Activated CD4-positive, alpha-beta memory T cell treated with anti-CD3 and anti-CD28 coated beads, Interleukin-2, amount 10 ng/mL, durations not matched to agents 7 days and 5 days (primary cell): ENCODE measurements at regions not wholly inside any gene's neighbourhood (a gene's known extent, or its start where the extent isn't known, plus 50 kb on each side); places are given as distances from the start of the nearest gene placed in this dataset.

Experiments
- CTCF ChIA-PET: fragments of 350-600 bp; sonication (Branson Sonifier 250); formaldehyde crosslinking; loops from one replicate; lab custom pipeline; 2021; ENCODE audit warnings: antibody characterized with exemption, inconsistent platforms; lab: Charles Lee
- POLR2A ChIA-PET: fragments of 350-600 bp; sonication (Branson Sonifier 250); formaldehyde crosslinking; loops from one replicate; lab custom pipeline; 2021; ENCODE audit warnings: antibody characterized with exemption; lab: Charles Lee
- DNase-seq: peaks from one replicate; pipeline ENCODE4 v3.0.0-alpha.2; 2020
- H3K27ac Mint-ChIP-seq: one replicate; pipeline ENCODE4 v1.8.0; 2021; ENCODE audit warnings: mild to moderate bottlenecking, mixed read lengths
- H3K27me3 Mint-ChIP-seq: one replicate; pipeline ENCODE4 v1.8.0; 2021; ENCODE audit warnings: mixed read lengths
- H3K36me3 Mint-ChIP-seq: one replicate; pipeline ENCODE4 v1.8.0; 2021; ENCODE audit warnings: low read depth, mixed read lengths
- H3K4me1 Mint-ChIP-seq: one replicate; pipeline ENCODE4 v1.8.0; 2021; ENCODE audit warnings: mixed read lengths
- H3K4me3 Mint-ChIP-seq: one replicate; pipeline ENCODE4 v1.8.0; 2021; ENCODE audit warnings: mild to moderate bottlenecking, mixed read lengths
- H3K9me3 Mint-ChIP-seq: one replicate; pipeline ENCODE4 v1.8.0; 2021; ENCODE audit warnings: mixed read lengths

- H3K27me3 Mint-ChIP-seq, result peaks cover 19% of the 10 kb centered on the region
- no peaks in the 10 kb centered on the region for H3K36me3 Mint-ChIP-seq
- CTCF ChIA-PET, result interaction anchor here (1.1 to 2.7 kb wide), 2 partner anchors 29 to 155 kb away, joined by 3 to 6 read pairs; no protein-coding TSS in a partner anchor
- no peak for DNase-seq
- H3K9me3 Mint-ChIP-seq, result no peaks in the 10 kb centered on the region
- H3K27ac Mint-ChIP-seq, result no peak overlapping the region
- POLR2A ChIA-PET, result no interaction called here
- no peak overlapping the region for H3K4me3 Mint-ChIP-seq
- no peaks in the 10 kb centered on the region for H3K4me1 Mint-ChIP-seq
Measured at GRCh38 chr11:36718451-36718850, 120.4 kb upstream of the RAG2 start.

- no peak for DNase-seq
- Mint-ChIP-seq H3K9me3 (no peaks in the 10 kb centered on the region), H3K4me3 (no peak overlapping the region), H3K36me3 (no peaks in the 10 kb centered on the region), H3K27ac (no peak overlapping the region), H3K27me3 (peaks cover 20% of the 10 kb centered on the region), H3K4me1 (no peaks in the 10 kb centered on the region)
- CTCF ChIA-PET, result interaction anchor here (0.9 to 2.2 kb wide), 2 partner anchors 33 kb away, joined by 3 to 6 read pairs; no protein-coding TSS in a partner anchor
- POLR2A ChIA-PET, result no interaction called here
Measured at GRCh38 chr11:36713715-36714114, 115.7 kb upstream of the RAG2 start.

DNA sequence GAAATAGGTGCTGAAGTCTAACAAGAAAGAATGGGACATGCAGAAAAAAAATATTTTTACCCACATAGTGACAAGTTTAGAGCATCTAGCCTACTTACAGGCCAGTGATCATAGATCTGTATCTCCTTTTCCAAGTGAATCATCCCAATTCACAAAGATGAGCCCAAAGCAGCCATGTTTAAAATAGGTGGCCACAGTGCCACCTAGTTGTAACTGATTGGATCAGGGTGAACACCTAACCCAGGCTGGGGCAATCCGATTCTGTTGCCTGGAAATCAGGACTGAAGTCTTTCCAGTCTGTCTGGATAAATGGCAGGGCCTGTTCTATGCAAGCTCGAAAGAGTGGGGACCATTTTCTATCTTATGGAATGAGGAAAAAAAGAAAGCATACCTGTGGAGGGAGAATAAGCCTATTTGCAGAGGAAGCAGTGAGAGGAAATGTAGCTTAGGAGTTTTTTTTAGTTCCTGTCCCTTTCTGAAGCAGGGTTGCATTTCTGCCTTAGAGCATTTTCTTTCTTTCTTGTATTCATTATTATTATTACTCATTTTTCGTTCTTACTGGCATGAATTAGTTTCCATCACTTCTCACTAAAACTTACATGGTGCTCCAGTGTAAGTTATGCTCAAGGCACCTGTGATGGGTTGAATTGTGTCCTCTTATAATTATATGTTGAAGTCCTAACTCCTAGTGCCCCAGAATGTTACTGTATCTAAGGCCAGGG is 113.2 kb upstream of the RAG2 start:
- CTCF ChIA-PET, result interaction anchor here (2.2 kb wide), 1 partner anchor 36 kb away, joined by 6 read pairs; no protein-coding TSS in a partner anchor
- Mint-ChIP-seq H3K4me3 (no peak overlapping the region), H3K4me1 (no peaks in the 10 kb centered on the region), H3K27ac (no peak overlapping the region), H3K9me3 (no peaks in the 10 kb centered on the region), H3K36me3 (no peaks in the 10 kb centered on the region), H3K27me3 (peaks cover 16% of the 10 kb centered on the region)
- DNase-seq, result no peak
- POLR2A ChIA-PET, result no interaction called here
